ENCODE measurements at regions not wholly inside any gene's neighbourhood (a gene's known extent, or its start where the extent isn't known, plus 50 kb on each side); places are given as distances from the start of the nearest gene placed in this dataset.

DNA sequence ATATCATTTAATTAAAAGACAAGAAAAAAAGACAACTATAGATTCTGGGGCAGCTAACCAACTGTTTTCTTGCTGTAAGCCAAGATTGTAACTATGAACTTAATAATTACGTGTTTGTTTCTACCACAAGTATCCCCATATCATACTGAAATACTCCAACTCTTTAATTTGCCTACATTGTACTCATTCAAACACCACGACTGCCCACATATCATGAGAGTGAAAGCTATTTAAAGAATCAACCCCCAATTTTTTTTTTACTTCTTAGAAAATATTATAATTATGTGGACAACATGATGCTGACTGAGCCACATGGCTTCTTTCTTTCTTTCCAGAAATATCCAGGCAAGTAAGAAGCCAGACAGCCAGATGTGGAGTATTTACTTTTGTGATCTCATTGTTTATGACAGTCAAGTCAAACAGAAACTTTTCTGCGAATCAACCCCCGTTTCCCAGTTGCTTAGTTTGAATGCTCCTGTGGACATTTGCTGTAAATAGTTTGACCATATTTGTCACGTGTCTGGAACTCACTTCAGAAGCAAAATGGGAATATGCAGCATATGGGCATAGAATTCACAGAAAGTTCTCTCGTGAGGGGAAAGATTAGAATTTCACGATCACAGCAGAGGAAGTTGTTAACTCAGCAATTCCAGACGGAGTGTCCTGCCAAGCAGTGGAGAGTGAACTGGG lies 126.8 kb upstream of the PSMD7 start:
- DNase-seq, result no peak

DNA sequence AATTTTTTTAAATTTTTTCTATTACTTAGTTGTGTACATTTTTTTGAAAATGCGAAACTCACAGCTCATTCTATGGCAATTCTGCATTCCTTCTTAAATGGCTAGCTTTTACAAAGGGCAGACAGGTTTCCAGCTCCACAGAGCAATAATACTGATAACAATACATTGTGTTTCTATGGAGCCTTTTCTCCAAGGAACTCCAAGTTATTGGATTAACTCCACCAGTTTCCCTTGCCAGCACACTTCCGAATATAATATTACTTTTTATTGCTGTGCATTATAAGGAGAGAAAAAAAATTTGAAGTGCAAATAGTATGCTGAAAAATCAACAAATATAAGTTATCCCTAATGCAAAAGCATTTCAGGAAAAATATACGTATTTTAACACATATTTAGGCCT lies 127.5 kb upstream of the PSMD7 start:
- no peak for DNase-seq

DNA sequence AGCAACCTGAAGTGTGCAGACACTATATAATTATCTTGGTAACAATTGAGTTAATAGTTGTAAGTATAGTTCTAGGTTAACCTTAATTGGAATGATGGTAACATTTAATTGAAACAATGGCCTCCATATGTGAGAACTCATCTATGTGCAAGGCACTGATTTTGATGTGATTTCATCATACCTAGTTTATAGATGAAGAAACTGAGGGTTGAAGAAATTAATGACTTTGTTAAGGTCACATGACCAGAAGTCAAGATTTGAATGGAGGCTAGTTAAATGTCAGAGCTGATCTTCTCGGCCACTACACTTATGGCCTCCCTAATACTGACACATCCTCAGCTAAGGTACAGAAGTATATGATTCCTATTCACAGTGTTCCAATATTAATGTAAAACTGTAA lies 128.2 kb upstream of the PSMD7 start:
- no peak for DNase-seq

DNA sequence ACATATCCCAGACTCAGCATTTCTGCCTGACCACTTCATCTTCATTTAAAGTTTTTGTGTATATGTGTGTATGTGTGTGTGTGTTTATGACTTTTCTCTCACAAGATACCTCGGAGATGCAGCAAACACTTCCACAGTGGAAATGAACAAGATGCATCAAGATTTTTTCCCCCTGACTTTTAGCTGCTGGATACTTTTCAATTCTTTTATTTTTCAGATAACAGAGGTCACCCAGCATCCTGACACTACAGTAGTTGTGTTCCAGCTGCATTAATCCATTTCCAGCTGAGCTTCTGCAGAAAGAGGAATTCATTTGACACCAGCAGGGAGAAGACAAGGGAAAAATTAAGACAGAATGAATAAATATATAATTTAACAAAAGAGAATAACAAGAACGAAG lies 130.2 kb upstream of the PSMD7 start:
- no peak for DNase-seq

DNA sequence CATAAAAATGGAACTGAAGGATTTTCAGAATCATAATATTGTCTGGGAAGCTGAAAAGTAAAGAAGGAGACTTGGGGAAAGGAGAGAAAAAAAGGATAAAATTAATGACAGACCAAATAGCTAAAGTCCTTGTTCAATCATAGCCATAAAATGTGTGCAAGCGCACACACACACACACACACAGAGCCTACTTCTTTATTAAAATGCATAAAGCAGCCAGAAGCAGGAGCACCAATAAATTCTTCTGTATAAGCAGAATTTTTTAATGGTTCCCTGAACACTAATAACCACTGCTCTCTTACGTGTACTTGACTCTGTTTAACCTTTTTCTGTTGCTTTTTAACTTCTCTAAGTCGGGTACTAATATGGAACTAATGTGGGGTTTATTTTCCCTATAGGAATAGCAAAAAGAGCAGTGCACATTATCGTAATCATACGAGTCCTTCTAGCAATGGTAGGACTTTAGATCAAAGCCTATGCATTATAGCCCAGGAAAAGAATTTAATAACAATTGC lies 131.0 kb upstream of the PSMD7 start:
- no peak for DNase-seq

DNA sequence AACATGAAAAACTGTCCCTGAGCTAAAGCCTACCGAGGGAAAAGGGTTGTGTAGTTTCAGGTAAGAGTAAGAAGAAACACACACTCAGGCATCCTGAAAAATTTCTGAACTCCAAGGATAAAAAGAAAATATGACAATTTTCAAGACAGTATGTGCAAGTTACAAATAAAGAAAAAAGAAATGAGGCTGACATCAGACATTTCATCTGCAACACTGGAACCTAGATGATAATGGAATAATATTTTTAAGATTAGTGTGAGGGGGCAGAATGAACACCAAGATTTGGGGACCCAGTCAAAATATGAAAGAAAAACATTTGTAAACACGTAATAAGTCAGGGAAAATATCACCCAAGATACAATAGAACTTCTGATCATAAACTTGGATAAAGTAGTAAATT lies 135.9 kb upstream of the PSMD7 start:
- no peak for DNase-seq

DNA sequence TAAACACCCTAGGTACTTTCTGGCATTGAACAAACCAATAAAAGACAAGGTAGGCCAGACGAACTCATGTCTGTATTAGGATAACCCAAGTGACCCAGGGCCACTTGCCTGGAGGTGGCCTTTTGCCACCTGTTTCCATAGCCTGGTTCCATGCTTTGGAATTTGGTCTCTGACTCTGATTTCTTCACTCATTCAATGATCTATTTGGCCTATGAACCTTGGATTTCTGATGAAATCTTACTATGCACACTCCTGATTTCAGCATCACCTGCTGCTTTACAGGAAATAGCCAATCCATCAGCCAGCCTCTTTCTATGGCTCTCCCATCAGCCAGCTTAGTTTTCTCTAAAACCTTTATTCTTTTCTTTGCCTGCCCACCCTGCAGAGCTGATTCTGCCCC lies 142.8 kb upstream of the PSMD7 start:
- DNase-seq, result no peak

DNA sequence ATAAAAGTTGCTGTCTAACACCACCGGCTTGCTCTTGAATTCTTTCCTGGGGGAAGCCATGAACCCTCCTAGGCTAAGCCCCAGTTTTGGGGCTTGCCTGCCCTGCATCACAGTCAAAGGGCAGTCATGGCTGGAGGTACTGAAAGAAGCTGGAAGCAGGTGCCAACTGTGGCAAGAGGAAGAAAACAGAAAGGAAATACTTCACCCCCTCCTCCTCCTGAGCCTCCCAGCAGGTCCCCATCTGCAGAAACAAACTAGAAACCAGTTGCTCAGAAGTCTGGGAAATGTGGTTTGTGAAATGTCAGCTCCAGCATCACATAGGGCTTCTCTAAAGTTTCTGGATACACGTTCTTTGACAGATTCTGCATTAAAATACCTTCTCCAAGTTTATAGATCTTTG lies 150.0 kb upstream of the PSMD7 start:
- DNase-seq, result no peak

DNA sequence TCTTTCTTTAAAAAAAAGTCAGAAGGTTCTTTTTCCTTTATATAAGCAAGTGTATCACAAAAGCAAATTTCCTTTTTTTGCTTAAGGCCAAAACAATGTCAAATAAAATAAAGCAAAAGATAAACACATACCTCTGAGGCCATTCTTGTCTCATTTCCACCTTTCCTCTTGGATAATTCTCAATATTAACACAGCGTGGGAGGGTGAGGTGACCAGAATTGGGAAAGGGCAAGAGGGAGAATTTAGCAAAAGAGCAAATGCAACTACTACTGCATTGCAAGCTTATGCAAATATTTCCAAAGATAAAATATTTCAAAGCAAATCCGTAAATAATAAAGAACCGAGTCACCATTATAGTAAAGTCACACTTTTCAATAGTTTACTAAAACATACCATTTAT lies 153.4 kb upstream of the PSMD7 start:
- DNase-seq, result no peak

DNA sequence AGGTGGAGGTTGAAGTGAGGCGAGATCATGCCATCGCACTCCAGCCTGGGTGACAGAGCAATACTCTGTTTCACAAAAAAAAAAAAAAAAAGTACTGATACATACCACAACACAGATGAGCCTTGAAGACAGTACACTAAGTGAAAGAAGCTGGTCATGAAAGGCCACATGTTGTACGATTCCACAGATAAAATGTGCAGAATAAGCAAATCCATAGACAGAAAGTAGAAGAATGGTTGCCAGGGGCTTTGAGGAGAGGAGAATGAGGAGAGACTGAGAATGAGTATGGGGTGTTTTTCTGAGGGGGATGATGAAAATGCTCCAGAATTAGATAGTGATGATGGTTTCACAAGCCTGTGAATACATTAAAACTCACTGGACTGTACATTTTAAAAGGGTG lies 155.6 kb upstream of the PSMD7 start:
- no peak for DNase-seq

DNA sequence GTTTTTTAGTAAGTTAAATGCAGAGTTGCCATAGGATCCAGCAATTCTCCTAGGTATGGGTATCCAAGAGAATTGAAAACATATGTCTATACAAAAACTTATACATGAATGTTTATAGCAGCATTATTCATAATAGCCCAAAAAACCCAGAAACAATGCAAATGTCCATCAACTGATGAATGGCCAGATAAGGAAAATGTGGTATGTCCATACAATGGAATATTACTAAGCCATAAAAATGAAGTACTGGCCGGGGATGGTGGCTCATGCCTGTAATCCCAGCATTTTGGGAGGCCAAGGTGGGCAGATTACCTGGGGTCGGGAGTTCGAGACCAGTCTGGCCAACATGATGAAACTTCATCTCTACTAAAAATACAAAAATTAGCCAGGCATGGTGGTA lies 156.1 kb upstream of the PSMD7 start:
- no peak for DNase-seq

DNA sequence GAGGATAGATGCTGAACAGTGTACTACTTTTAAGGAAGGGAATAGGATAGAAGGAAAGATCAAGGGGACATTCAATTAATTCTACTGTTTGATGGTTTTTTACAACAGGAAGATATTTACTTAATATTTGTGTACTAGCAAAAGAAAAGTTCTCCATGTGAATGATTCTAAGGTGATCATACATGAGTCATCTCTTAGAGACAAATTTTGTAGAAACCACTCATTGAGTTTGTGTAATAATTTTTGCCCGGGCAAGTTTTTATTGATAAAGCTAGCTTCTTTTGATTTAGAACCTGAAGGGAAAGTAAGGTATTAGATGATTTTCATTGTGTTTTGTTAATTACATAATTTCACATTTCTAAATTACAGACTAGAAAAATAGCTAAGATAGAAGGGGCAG lies 172.8 kb upstream of the PSMD7 start:
- no peak for DNase-seq

DNA sequence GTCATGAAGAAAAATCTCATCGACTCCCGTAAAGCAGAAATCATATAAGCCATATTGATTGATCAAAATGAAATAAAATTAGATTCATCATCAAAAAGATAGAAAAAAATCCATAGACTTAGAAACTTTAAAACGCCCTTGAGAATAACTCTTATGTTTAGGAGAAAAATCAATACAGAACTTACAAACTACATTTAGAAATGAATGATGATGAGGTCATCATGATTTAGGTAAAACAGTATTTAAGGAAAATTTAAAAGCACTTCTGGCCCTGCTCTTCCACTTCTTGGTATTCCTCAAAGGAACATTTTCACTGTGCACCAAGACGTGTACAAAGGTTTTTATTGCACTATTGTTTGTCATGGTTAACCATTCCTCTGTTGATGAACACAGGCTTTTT lies 173.4 kb upstream of the PSMD7 start:
- DNase-seq, result no peak

DNA sequence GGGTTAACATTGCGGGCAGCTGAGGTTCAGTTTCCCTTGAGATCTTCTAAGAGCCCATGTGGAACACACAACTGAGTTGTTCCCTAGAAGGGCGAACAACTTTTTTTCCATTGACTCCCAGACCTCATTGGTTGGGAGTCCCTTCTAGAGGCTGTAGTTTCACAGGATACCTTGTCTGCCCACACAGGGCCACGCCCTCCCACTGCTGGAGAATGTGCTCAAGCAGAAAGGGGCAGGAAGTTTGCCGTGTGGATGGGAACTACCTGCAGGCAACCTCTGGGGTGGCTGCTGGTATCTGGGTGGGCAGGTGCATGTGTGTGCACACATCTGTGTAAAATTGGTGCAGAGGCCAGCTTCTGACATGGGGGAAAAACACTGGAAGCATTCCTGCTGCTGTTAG lies 178.8 kb upstream of the PSMD7 start:
- no peak for DNase-seq

DNA sequence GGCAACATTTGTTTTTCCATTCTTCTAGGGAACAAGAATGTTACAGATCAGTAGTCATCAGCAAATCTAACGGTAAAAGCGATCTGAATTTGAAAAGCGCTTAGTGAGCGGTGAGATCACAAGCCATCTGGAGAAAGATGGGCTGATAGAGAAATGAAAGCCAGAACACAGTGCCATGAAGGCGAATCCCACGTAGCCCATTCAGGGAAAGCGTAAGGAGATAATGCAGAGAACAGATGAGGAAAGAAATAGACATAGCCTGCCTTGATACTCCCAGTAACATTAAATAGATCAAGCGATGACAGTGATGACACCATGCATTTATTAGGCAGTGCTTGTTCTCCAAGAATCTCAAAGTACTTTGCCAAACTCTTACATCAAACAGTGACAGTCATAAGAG lies 183.1 kb upstream of the PSMD7 start:
- no peak for DNase-seq

DNA sequence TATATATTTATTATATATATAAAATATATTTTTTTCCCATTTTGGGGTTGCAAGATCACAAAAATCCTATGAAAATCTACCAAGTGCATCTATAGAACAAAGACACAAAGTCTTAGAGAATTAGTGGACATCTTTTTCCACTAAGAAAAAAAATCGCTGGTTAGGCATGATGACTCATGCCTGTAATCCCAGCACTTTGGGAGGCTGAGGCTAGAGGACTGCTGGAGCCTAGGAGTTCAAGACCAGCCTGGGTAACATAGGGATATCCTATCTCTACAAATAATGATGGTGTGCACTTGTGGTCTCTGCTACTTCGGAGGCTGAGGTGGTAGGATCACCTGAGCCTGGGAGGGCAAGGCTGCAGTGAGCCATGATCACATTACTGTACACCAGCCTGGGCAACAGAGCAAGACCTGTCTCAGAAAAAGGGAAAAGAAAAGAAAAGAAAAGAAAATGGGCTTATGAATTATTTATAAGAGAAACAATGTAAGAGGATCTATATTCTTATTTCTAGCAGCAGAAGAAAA lies 185.1 kb upstream of the PSMD7 start:
- no peak for DNase-seq

DNA sequence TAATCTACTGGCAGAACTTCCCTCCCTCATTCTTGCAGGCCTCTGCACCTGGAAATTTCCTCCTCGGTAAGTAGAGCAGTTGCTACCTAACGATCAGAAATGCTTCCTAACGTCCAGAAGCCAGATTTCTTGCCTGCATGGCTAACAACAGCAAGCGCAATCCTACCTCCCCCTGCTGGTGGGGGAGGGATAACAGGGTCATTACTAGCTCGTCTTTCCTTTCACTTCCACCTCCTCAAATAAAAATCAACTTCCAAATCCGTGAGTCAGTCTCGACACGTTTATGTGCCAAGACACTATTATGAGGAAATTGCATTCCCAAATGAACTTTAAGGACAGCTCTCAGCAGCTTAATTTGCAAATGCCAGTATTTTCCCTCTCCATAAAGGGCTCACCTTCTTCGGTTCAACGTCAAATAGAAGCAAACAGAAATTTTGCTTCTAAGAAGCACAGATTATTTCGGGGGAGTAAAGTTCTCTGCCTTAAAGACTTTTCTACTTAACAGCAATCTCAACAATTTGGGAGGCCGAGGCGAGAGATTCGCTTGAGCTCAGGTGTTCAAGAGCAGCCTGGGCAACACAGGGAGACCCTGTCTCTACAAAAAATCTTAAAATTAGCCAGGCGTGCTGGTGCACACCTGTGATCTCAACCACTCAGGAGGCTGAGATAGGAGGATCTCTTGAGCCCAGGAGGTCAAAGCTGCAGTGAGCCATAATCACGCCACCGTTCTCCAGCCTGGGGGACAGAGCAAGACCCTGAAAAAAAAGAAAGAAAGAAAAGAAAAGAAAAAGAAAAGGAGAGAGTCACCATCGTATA lies 188.6 kb upstream of the PSMD7 start:
- DNase-seq, result peak; percentile 2

DNA sequence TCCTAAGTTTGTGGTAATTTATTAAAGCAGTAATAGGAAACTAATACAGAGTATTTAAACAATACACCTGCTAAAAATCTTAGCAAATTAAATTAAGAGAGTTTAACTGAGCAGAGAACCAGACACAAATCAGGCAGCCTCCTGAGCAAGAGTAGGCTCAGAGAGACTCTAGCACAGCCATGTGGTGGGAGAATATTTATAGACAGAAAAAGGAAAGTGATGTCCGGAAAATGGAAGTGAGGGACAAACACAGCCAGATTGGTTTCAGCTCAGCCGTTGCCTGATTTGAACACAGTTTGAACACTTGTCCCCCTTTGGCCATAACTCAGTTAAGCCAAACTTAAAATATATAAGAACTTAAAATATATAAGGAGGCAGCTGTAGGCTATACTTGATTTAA lies 192.6 kb upstream of the PSMD7 start:
- no peak for DNase-seq

DNA sequence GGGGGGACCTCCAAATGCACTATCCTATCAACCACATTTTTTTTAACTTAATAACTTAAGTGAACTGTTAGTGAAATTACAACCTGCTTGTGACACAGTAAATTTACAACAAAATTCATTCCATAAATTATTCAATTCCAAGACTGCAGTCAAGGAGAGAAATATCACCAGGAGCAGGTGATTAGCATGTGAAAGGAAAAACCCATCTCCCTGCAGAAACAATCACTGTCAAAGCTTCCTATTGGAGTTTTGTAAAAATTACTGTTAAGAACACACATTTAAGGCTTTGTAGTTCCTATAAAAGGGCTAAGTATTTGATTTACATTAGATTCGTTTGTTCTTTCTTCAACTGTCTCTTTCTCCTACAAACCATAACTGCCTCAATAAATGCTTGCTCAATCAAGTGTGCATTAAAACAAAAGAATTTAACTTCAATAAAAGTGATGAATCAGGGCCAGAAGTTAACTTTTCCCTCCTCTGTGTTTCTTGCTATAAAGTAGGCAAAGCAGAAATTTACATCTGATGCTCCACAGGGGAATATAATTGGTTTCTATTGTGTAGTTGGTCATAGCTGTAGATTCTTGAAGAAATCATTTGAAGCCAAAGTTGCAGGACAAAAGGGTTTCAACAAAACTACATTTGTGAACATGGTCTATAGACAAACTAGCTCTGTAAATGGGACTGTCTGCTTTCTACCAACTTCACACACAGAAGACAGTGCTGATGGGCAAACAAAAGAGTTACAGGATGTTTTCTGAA lies 195.1 kb upstream of the PSMD7 start:
- no peak for DNase-seq

DNA sequence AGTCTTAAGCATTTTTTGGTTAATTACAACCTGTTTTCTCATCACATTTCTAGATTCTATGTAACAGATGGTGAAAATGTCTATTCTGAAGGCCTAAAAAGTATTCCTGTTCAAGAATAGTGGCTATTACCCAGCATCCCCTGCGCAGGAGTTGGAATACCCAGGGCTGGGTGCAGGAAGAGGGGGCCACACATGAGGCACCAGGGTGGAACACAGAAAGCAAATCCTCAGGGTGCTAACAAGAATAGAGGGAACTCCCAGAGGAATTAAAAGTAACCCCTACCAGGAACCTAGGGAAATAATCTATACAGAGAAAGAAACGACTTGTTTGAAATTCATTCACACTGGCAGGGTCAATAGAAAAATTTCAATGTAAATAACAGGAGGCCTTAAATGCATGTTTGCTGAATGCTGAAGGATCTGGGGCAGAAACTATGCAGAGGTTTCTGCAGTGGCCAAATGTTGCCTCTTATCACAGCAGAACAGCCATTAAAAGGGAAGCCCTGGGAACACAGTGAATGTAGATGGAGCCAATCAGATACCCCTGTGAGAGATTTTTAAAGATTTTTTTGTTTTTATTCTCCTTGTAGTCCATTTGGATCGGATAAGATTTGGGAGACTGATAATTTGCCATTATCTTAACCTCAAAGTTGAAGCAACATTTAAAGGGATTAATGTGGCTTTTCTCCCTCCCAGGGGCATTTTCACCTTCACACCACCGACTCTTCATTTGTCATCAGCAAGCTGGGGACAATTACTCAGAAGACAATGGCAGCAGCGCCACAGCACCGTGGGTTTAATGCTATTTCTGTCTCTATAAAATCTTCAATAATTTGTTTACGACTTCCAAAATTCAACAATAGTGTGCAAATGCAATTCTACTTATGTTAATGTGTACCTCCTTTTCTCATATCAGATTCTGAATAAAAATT lies 196.0 kb upstream of the PSMD7 start:
- DNase-seq, result no peak

DNA sequence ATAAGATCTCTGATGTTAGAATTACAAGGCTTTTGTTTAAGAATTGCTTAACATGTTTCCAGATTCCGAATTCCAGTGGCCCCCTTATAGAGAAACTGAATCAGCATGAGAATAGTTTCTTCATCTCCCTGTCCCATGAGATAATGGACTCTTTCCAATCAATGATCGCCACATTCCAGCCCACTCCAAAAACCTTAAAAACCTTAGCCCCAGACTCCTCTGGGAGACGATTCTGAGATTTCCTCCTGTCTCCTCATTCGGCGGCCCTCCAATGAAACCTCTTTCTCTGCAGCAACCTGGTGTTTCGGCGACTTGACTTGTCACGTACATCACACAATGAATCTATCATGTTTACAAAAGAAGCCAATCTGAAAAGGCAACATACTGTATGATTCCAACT lies 197.1 kb upstream of the PSMD7 start:
- no peak for DNase-seq

DNA sequence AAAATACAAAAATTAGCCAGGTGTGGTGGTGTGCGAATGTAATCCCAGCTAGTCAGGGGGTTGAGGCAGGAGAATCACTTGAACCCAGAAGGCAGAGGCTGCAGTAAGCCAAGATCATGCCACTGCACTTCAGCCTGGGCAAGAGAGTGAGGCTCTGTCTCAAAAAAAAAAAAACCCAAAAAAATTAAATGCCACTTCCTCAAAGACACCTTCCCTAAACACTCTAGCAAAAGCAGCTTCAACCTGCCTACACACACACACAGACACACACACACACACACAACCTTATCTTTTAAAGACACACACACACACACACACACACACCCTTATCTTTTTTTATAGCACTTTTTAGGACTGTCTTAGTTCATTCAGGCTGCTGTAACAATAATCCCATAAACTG lies 201.7 kb upstream of the PSMD7 start:
- DNase-seq, result no peak
